ENCODE measurements at regions not wholly inside any gene's neighbourhood (a gene's known extent, or its start where the extent isn't known, plus 50 kb on each side); places are given as distances from the start of the nearest gene placed in this dataset.

DNA sequence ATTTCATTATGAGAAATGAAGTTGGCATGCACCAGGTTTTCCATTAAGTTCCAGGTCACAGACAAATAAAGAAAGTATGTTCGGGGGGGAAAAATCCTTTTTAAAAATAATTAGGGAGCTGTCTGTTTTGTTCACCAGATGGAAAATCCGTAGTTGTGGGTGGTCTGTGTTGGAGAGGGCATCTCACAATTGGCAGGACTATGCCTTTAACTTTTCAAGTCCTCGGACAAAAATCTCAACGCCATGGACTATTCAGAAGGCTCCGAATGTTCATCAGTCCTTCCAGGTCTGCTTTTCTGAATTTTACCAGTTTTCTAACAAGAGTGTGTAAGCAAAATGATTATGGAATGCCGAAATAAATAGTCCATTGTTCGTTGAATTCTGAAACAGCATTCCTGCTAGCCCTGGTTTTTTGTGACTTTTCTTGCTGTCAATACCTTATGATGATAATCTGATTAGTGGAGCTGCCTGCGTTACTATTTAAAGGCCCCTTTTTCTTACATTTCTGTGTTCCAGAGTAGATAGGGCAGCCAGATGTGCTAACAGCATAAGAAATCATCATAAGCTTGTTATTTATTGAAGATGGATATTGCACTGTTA lies 146.9 kb downstream of the TM9SF2 start:
- no peak overlapping the region for H2AK5ac ChIP-seq (ENCODE audit: low read depth, low read length)
- CTCF ChIA-PET (ENCODE audit: partially characterized antibody) = interaction anchor here (0.6 to 5.4 kb wide), 4 partner anchors 9 to 590 kb away, joined by 3 to 35 read pairs (median 4); no protein-coding TSS in a partner anchor
- H4K8ac ChIP-seq (ENCODE audit: extremely low read depth, insufficient read depth, low read length) = no peak overlapping the region
- H4K20me1 ChIP-seq (replicated peaks in 1 of 2; ENCODE audit: control insufficient read depth in 1 of 2, insufficient read depth in 2 of 2, low read length in 2 of 2) = no peaks in the 10 kb centered on the region
- H2BK120ac ChIP-seq (replicated peaks; ENCODE audit: low read depth, low read length) = no peak overlapping the region
- no peak overlapping the region for H3K56ac ChIP-seq (replicated peaks; ENCODE audit: insufficient read length, low read depth, low read length)
- no peak overlapping the region for H2BK20ac ChIP-seq (ENCODE audit: low read length)
- no peak overlapping the region for H3K27ac ChIP-seq (ENCODE audit: low read depth, low read length)
- H3K23ac ChIP-seq (ENCODE audit: insufficient read length) = no peak overlapping the region
- WGBS, 2 experiments (ENCODE audit: extremely low coverage in 1 of 2, insufficient coverage in 1 of 2, insufficient read length in 1 of 2, insufficient replicate concordance in 2 of 2, low coverage in 1 of 2, low lambda C conversion rate in 2 of 2, missing lambda C conversion rate in 1 of 2) = 88% methylated on average over 8 of the region's 8 CpGs; no CpG with 5 or more reads in 1 of the 2 experiments
- no peak overlapping the region for H3K9ac ChIP-seq (replicated peaks in 1 of 4; ENCODE audit: extremely low read depth in 1 of 4, low read depth in 3 of 4, low read length in 3 of 4)
- H3K27me3 ChIP-seq (replicated peaks in 1 of 4; ENCODE audit: control insufficient read depth in 3 of 4, extremely low read depth in 1 of 4, insufficient read depth in 3 of 4, low read length in 3 of 4) = no peaks in the 10 kb centered on the region
- no peak overlapping the region for H2BK12ac ChIP-seq (ENCODE audit: low read depth, low read length)
- no peak overlapping the region for H3K14ac ChIP-seq (ENCODE audit: insufficient read length)
- H3K36me3 ChIP-seq (ENCODE audit: control insufficient read depth in 2 of 4, insufficient read depth in 4 of 4, low read length in 3 of 4) = no peaks in the 10 kb centered on the region
- no peak overlapping the region for H3K4ac ChIP-seq (replicated peaks; ENCODE audit: insufficient read length, low read depth, low read length)
- H3K79me1 ChIP-seq (ENCODE audit: low read depth, low read length) = no peaks in the 10 kb centered on the region
- H3K23me2 ChIP-seq (ENCODE audit: low read depth, low read length) = no peaks in the 10 kb centered on the region; the same call in 1 of the 2 replicates
- peaks cover 0 to 4% (median 0%) of the 10 kb centered on the region in 4 experiments; a peak in 2 of 7 replicates for H3K4me1 ChIP-seq (replicated peaks in 1 of 4; ENCODE audit: control insufficient read depth in 3 of 4, insufficient read depth in 4 of 4, low read length in 3 of 4)
- POLR2A ChIA-PET (ENCODE audit: partially characterized antibody) = no interaction called here
- no peak overlapping the region for H3K4me3 ChIP-seq (ENCODE audit: extremely low read depth in 1 of 4, insufficient read depth in 2 of 4, low read depth in 3 of 4, low read length in 4 of 4)
- no peak overlapping the region for H2BK5ac ChIP-seq (ENCODE audit: low read depth, low read length)
- H2AFZ ChIP-seq (ENCODE audit: low read length) = no peak overlapping the region
- H3K79me2 ChIP-seq (ENCODE audit: control insufficient read depth in 1 of 2, insufficient read depth in 2 of 2, low read length in 2 of 2) = no peaks in the 10 kb centered on the region
- no peak for FAIRE-seq
- no peak overlapping the region for H2BK15ac ChIP-seq (ENCODE audit: low read length)
- no peak for DNase-seq (ENCODE audit: low read depth in 1 of 2, low spot score in 2 of 2)
- no peak overlapping the region for H3K4me2 ChIP-seq (ENCODE audit: insufficient read depth in 1 of 2, low read depth in 2 of 2, low read length in 2 of 2)
- H4K91ac ChIP-seq (replicated peaks; ENCODE audit: insufficient read length, low read length) = no peak overlapping the region
- no peaks in the 10 kb centered on the region for H3K9me3 ChIP-seq (ENCODE audit: insufficient read depth in 2 of 2, low read depth in 1 of 2, low read length in 1 of 2)
- H4K5ac ChIP-seq (ENCODE audit: insufficient read length, low read depth, low read length) = no peak overlapping the region
- H3K18ac ChIP-seq (ENCODE audit: extremely low read depth, low read length) = no peak overlapping the region
- TF ChIP-seq EZH2 (IDR thresholded peaks at IDR 0.05; ENCODE audit: low read depth, low read length, severe bottlenecking) (no peak), TCF12 (IDR thresholded peaks at IDR 0.05; ENCODE audit: low read depth, low read length) (no peak), KDM4A (IDR thresholded peaks at IDR 0.05; ENCODE audit: low read depth, low read length, severe bottlenecking) (no peak), SUZ12 (IDR thresholded peaks at IDR 0.05; ENCODE audit: low read length) (no peak), BACH1 (IDR thresholded peaks at IDR 0.05; ENCODE audit: low read length) (no peak), BCL11A (IDR thresholded peaks at IDR 0.05; ENCODE audit: low read depth in 2 of 2, low read length in 2 of 2) (no peak), RXRA (IDR thresholded peaks at IDR 0.05; ENCODE audit: insufficient read depth, low read depth, low read length) (no peak), EP300 (IDR thresholded peaks at IDR 0.05; ENCODE audit: borderline replicate concordance in 1 of 2, low read depth in 2 of 2, low read length in 2 of 2) (no peak), BRCA1 (IDR thresholded peaks at IDR 0.05; ENCODE audit: low read depth, low read length) (no peak)
- TF ChIP-seq, protein P1, sequence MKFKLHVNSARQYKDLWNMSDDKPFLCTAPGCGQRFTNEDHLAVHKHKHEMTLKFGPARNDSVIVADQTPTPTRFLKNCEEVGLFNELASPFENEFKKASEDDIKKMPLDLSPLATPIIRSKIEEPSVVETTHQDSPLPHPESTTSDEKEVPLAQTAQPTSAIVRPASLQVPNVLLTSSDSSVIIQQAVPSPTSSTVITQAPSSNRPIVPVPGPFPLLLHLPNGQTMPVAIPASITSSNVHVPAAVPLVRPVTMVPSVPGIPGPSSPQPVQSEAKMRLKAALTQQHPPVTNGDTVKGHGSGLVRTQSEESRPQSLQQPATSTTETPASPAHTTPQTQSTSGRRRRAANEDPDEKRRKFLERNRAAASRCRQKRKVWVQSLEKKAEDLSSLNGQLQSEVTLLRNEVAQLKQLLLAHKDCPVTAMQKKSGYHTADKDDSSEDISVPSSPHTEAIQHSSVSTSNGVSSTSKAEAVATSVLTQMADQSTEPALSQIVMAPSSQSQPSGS (IDR thresholded peaks at IDR 0.05; ENCODE audit: low read length) = no peak

Measured in H1 (cell line).